IMR-90 (cell line): ENCODE measurements at regions not wholly inside any gene's neighbourhood (a gene's known extent, or its start where the extent isn't known, plus 50 kb on each side); places are given as distances from the start of the nearest gene placed in this dataset.

Experiments used
- MAFK ChIP-seq: IDR thresholded peaks from 2 replicates; pipeline ENCODE4 v1.6.1; 2012; ENCODE audit warnings: low read depth, low read length, improper control_type of control experiment
- MXI1 ChIP-seq: IDR thresholded peaks from 2 replicates; pipeline ENCODE4 v1.6.1; 2012; ENCODE audit warnings: low read depth, mild to moderate bottlenecking, low read length, moderate library complexity, borderline replicate concordance
- POLR2A ChIP-seq: IDR thresholded peaks from 2 replicates; pipeline ENCODE4 v1.6.1; 2012; ENCODE audit warnings: mild to moderate bottlenecking, low read depth, low read length
- RAD21 ChIP-seq: IDR thresholded peaks from 2 replicates; pipeline ENCODE4 v1.6.1; 2012; ENCODE audit warnings: low read length, improper control_type of control experiment
- SMC3 ChIP-seq: fragments of 150-350 bp; IDR thresholded peaks from 2 replicates; pipeline ENCODE4 v1.6.1; 2016; ENCODE audit warnings: low read depth, mild to moderate bottlenecking, antibody characterized with exemption, low read length, moderate library complexity
- TF ChIP-seq, protein P1 (sequence below): conservative IDR thresholded peaks from 2 replicates; pipeline ENCODE4 v1.5.1; 2012; ENCODE audit warnings: mild to moderate bottlenecking, low read depth, low read length, improper control_type of control experiment
- TF ChIP-seq, protein P2 (sequence below): fragments of 150-350 bp; IDR thresholded peaks from 2 replicates; pipeline ENCODE4 v1.6.1; 2017; ENCODE audit warnings: mild to moderate bottlenecking, antibody characterized with exemption, low read length, low read depth

GRCh38 chr18:29749704-29750103 is 1292.8 kb downstream of the DSC3 start:
- TF ChIP-seq, protein P1, sequence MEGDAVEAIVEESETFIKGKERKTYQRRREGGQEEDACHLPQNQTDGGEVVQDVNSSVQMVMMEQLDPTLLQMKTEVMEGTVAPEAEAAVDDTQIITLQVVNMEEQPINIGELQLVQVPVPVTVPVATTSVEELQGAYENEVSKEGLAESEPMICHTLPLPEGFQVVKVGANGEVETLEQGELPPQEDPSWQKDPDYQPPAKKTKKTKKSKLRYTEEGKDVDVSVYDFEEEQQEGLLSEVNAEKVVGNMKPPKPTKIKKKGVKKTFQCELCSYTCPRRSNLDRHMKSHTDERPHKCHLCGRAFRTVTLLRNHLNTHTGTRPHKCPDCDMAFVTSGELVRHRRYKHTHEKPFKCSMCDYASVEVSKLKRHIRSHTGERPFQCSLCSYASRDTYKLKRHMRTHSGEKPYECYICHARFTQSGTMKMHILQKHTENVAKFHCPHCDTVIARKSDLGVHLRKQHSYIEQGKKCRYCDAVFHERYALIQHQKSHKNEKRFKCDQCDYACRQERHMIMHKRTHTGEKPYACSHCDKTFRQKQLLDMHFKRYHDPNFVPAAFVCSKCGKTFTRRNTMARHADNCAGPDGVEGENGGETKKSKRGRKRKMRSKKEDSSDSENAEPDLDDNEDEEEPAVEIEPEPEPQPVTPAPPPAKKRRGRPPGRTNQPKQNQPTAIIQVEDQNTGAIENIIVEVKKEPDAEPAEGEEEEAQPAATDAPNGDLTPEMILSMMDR: no peak
- no peak for TF ChIP-seq POLR2A
- TF ChIP-seq SMC3: no peak
- TF ChIP-seq, protein P2, sequence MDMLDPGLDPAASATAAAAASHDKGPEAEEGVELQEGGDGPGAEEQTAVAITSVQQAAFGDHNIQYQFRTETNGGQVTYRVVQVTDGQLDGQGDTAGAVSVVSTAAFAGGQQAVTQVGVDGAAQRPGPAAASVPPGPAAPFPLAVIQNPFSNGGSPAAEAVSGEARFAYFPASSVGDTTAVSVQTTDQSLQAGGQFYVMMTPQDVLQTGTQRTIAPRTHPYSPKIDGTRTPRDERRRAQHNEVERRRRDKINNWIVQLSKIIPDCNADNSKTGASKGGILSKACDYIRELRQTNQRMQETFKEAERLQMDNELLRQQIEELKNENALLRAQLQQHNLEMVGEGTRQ: no peak
- no peak for TF ChIP-seq RAD21
- no peak for TF ChIP-seq MXI1
- TF ChIP-seq MAFK: no peak
